Activated T-helper 17 cell treated with anti-CD3 and anti-CD28 coated beads, Interleukin-2, amount 50 U/mL, for 72 hours (primary cell): ENCODE measurements at regions not wholly inside any gene's neighbourhood (a gene's known extent, or its start where the extent isn't known, plus 50 kb on each side); places are given as distances from the start of the nearest gene placed in this dataset.
"Not testable (repeated sequence)": the region's sequence is repeated elsewhere in the genome, so short reads cannot be mapped to it uniquely, and the experiment has no call there.

Experiments
- ATAC-seq: fragments of 150-1000 bp; cut with Tn5 transposase; replicated peaks from 2 replicates; pipeline ENCODE4 v1.10.0; 2021; ENCODE audit warnings: mild to moderate bottlenecking, moderate library complexity
- H3K27ac Mint-ChIP-seq: one replicate; pipeline ENCODE4 v1.8.0; 2022; ENCODE audit warnings: mixed read lengths
- H3K27me3 Mint-ChIP-seq: one replicate; pipeline ENCODE4 v1.8.0; 2022; ENCODE audit warnings: mixed read lengths
- H3K36me3 Mint-ChIP-seq: one replicate; pipeline ENCODE4 v1.8.0; 2022; ENCODE audit warnings: low read depth, mild to moderate bottlenecking, mixed read lengths
- H3K4me1 Mint-ChIP-seq: one replicate; pipeline ENCODE4 v1.8.0; 2022; ENCODE audit warnings: mixed read lengths
- H3K4me3 Mint-ChIP-seq: one replicate; pipeline ENCODE4 v1.8.0; 2022; ENCODE audit warnings: mild to moderate bottlenecking, mixed read lengths
- H3K9me3 Mint-ChIP-seq: one replicate; pipeline ENCODE4 v1.8.0; 2022; ENCODE audit warnings: mixed read lengths

DNA sequence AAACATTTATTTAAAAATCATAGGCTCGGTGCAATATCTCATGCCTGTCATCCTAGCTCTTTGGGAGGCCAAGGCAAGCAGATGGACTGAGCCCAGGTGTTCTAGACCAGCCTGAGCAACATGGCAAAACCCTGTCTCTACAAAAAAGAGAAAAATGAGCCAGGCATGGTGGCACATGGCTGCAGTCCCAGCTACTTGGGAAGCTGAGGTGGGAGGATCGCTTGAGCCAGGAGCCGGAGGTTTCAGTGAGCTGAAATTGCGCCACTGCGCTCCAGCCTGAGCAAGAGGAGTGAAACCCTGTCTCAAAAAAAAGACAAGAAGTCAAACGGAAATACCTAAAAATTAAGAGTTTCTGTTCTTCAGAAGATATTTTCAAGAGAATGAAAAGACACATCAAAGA lies 122.3 kb downstream of the RSL24D1 start:
- Mint-ChIP-seq H3K27me3 (no peaks in the 10 kb centered on the region), H3K27ac (no peak overlapping the region), H3K4me1 (peaks cover 7% of the 10 kb centered on the region), H3K4me3 (no peak overlapping the region), H3K36me3 (no peaks in the 10 kb centered on the region), H3K9me3 (peaks cover 12% of the 10 kb centered on the region)
- ATAC-seq = no peak

DNA sequence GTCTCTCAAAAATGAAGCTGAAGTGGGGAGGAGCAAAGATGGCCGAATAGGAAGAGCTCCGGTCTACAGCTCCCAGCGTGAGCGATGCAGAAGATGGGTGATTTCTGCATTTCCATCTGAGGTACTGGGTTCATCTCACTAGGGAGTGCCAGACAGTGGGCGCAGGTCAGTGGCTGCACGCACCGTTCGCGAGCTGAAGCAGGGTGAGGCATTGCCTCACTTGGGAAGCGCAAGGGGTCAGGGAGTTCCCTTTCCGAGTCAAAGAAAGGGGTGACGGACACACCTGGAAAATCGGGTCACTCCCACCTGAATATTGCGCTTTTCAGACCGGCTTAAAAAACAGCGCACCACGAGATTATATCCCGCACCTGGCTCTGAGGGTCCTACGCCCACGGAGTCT lies 132.8 kb downstream of the RSL24D1 start:
- ATAC-seq, H3K4me3 Mint-ChIP-seq, H3K9me3 Mint-ChIP-seq, H3K27me3 Mint-ChIP-seq, H3K27ac Mint-ChIP-seq, H3K4me1 Mint-ChIP-seq, H3K36me3 Mint-ChIP-seq: not testable (repeated sequence)

DNA sequence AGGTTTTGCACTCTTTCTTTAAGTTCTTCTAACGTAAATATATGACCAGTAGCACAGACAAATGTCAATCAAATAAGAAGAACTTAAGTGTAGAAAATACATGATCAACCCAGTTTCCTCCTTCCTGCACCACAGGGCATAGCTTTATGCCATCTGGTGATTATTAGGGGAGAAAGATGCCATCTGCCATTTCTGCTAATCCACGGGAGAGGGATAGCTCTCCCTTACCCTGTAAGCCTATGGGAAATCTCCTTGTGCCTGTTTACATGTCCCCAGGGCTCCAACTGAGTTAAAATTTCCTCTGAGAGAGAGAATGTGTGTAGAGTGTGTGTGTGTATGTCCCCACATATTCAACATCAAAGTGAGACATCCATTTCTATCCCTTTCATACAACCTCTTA lies 135.9 kb downstream of the RSL24D1 start:
- ATAC-seq = no peak
- Mint-ChIP-seq H3K27me3 (peaks cover 11% of the 10 kb centered on the region), H3K36me3 (no peaks in the 10 kb centered on the region), H3K4me1 (no peaks in the 10 kb centered on the region), H3K4me3 (no peak overlapping the region), H3K9me3 (peaks cover 5% of the 10 kb centered on the region), H3K27ac (no peak overlapping the region)

DNA sequence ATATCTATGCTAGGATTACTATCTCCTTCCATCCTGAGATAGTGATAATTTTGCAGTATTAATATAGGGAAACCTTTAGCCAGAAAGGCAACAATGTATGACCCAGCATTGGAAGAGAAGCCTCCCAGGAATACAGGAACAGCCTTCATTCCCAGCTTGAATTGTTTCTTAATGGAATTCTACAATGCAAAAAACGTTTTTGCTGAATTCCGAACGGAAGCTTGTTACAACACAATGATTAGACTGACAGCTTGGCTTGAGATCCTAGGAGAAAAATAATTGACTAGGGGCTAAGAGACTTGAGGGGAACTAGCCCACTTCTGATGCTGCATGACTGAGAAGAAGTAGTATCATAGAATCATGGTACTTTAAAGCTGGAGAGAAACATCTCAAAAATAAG lies 140.2 kb downstream of the RSL24D1 start:
- Mint-ChIP-seq H3K27me3 (peaks cover 14% of the 10 kb centered on the region), H3K27ac (no peak overlapping the region), H3K4me1 (no peaks in the 10 kb centered on the region), H3K9me3 (no peaks in the 10 kb centered on the region), H3K4me3 (no peak overlapping the region), H3K36me3 (no peaks in the 10 kb centered on the region)
- no peak for ATAC-seq

DNA sequence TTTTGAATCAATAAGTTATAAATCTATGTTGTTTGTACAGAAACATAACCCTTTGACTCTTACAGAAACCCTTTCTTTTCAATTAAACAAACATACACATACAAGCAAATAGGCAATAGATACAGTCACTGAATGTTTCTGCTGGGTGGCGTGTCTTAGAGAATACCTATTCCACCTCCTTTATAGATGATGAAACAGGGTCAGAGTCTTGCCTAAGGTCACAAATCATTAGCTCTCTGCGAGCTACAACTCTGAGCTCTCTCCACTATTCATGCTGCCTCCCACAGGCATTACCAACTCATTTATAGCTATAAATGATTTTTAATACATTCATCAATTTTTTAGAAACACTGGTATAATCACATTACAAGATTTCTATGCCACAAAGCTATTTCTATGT lies 152.6 kb downstream of the RSL24D1 start:
- Mint-ChIP-seq H3K4me1 (no peaks in the 10 kb centered on the region), H3K9me3 (no peaks in the 10 kb centered on the region), H3K4me3 (no peak overlapping the region), H3K27me3 (peaks cover 26% of the 10 kb centered on the region), H3K36me3 (no peaks in the 10 kb centered on the region), H3K27ac (no peak overlapping the region)
- ATAC-seq = no peak

DNA sequence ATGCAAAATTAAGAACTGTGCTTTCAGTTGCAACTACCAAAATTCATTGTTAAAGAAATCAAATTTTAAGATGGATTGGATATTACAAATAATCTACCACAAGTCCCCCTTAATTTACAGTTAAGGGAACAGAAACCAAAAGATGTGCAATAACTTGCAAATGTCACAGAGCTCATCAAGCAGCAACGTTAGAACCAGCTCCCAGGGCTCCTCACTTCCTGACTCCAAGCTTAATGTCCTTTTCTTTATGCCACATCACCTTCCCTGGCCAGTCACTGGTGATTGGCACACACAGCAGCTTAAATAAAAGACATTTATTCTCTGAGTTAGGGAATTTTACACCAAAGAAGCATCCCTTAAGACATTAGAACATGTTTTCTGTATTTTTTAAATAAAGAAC lies 159.7 kb downstream of the RSL24D1 start:
- H3K4me1 Mint-ChIP-seq = no peaks in the 10 kb centered on the region
- H3K36me3 Mint-ChIP-seq = no peaks in the 10 kb centered on the region
- no peaks in the 10 kb centered on the region for H3K9me3 Mint-ChIP-seq
- no peak overlapping the region for H3K27ac Mint-ChIP-seq
- H3K27me3 Mint-ChIP-seq = peaks cover 6% of the 10 kb centered on the region
- no peak for ATAC-seq
- no peak overlapping the region for H3K4me3 Mint-ChIP-seq

DNA sequence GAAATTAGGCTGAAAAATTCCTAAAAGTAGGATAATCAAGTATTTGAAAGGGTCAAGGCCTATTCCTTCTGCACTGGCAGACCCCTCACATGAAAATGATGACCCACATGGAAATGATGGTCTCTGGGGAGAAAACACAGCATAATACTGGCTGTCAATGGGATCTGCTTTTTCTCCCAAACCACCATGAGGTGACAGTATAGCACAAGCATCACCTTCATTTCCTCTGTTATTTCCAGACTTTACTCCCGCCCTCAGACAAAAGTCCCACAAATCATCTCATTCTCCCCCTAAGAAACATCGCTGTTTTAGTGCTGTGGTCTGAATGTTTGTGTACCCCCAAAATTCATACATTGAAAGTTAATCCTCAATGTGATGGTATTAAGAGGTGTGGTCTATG lies 161.0 kb downstream of the RSL24D1 start:
- Mint-ChIP-seq H3K4me1 (no peaks in the 10 kb centered on the region), H3K27ac (no peak overlapping the region), H3K9me3 (no peaks in the 10 kb centered on the region), H3K27me3 (peaks cover 3% of the 10 kb centered on the region), H3K36me3 (no peaks in the 10 kb centered on the region), H3K4me3 (no peak overlapping the region)
- no peak for ATAC-seq

DNA sequence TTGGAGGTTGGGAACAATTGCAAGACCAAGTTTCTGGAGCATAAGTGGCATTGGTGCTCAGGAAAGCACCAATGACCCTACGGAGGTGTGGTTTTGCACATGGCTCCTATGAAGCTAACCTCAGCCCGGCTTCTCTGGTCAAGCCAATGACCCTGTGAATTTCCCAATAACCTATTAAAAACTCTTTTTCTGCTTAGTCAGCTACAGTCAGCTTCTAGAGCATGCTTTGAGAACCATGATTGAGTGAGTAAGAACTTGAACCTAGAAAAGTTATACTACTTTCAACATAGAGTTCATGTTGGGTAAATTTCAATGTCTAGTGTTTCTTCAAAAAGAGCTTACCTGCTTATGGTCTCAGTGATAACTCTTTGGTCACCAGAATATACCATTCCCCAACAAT lies 163.2 kb downstream of the RSL24D1 start:
- Mint-ChIP-seq H3K36me3 (no peaks in the 10 kb centered on the region), H3K27ac (no peak overlapping the region), H3K4me3 (no peak overlapping the region), H3K27me3 (peaks cover 10% of the 10 kb centered on the region), H3K4me1 (no peaks in the 10 kb centered on the region), H3K9me3 (no peaks in the 10 kb centered on the region)
- ATAC-seq = no peak

DNA sequence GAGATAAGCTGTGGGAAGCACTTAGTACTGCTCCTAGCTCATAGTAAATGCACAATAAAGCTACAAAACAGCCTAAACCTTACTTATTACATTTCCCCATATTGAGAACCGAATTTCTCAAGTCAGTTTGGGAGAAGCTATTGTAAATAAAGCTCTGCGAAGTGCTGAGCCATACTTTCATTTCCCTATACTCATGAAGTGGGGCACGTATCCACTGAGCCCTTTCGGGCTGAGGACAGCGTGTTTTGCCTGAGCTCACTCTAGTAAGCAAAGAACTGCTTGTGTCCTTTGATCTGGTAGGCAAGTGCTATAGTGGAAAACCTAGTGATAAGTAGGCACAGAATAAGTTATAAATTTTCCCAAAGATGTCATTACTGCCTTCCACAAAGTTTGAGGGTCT lies 165.0 kb downstream of the RSL24D1 start:
- Mint-ChIP-seq H3K9me3 (no peaks in the 10 kb centered on the region), H3K27ac (no peak overlapping the region)

DNA sequence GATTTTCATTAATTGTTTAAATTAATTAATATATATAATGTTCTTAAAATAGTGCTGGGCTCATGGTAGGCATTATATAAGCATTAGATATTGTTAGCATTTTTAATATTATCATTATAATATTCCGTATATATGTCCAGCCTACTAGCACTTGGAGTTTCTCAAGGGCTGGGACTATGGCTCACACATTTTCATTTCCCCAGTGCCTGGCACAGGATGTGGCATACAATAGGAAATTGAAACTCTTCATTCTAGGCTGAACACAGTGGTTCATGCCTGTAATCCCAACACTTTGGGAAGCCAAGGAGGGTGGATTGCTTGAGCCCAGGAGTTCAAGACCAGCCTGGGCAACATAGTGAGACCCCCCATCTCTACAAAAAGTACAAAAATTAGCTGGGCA lies 170.4 kb downstream of the RSL24D1 start:
- Mint-ChIP-seq H3K9me3 (no peaks in the 10 kb centered on the region), H3K36me3 (no peaks in the 10 kb centered on the region), H3K27me3 (peaks cover 30% of the 10 kb centered on the region), H3K4me3 (no peak overlapping the region), H3K27ac (no peak overlapping the region), H3K4me1 (no peaks in the 10 kb centered on the region)
- no peak for ATAC-seq

More for the DNA sequence above, 165.0 kb downstream of the RSL24D1 start:
- ATAC-seq = no peak
- H3K27me3 Mint-ChIP-seq = peaks cover 17% of the 10 kb centered on the region
- H3K4me1 Mint-ChIP-seq = no peaks in the 10 kb centered on the region
- H3K36me3 Mint-ChIP-seq = no peaks in the 10 kb centered on the region
- H3K4me3 Mint-ChIP-seq = no peak overlapping the region

DNA sequence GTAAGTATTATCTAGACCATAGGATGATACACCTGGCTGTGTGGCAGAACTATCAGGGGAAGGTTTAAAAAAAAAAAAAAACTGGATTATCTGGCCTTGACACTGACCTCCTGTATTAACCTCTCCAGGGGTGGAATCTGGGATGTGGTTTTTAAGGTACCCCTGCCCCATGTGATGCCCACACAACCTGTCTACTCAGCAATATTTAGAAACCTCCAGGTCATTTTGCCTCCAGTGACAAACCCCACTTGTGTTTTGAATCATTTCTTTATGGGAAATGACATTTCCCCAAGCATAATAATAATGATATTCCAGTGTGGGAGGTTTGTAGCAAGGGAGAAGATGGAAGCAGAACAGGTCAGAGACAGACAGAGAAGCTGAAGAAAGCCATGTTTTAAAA lies 179.1 kb downstream of the RSL24D1 start:
- no peak for ATAC-seq
- H3K4me3 Mint-ChIP-seq = no peak overlapping the region
- no peaks in the 10 kb centered on the region for H3K9me3 Mint-ChIP-seq
- H3K36me3 Mint-ChIP-seq = no peaks in the 10 kb centered on the region
- peaks cover 19% of the 10 kb centered on the region for H3K27me3 Mint-ChIP-seq
- no peaks in the 10 kb centered on the region for H3K4me1 Mint-ChIP-seq
- H3K27ac Mint-ChIP-seq = no peak overlapping the region

DNA sequence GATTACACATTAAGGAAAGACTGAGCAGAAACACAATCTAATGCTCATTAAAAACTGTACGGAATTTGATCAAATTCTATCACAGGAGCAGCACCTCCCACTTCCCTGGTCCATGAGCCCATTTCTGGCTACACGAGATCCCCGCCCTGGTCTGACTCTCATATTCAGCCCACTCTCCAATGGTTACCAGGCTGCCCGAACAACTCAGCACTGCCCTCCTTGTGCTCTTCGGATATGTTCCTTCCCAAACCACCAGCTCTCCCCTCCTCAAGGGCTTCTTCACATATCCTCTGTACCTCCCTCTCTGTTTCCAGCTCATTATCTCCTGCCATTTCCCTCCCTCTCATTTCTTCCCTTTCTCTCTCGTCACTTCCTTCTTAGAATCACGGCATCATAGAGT lies 180.5 kb downstream of the RSL24D1 start:
- Mint-ChIP-seq H3K27ac (no peak overlapping the region), H3K36me3 (no peaks in the 10 kb centered on the region), H3K9me3 (no peaks in the 10 kb centered on the region), H3K4me3 (no peak overlapping the region), H3K4me1 (no peaks in the 10 kb centered on the region), H3K27me3 (peaks cover 19% of the 10 kb centered on the region)
- ATAC-seq = no peak

DNA sequence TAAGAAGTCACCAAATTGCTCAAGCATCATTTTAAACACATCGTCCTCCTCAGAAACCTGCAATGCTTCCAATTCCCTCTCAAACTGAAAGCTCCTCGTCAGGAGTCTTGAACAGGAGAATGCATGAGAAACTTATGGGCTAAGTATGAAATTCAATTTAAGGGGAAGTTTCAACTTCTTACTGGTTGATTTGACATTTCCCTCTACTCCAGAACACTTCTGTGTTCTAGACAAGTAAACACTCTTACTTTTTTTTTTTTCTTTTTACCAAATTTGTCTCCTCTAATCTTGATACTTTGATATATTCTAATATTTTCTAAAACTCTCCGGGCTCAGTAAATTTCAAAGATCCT lies 181.7 kb downstream of the RSL24D1 start:
- Mint-ChIP-seq H3K27ac (no peak overlapping the region), H3K9me3 (no peaks in the 10 kb centered on the region), H3K4me1 (no peaks in the 10 kb centered on the region), H3K36me3 (no peaks in the 10 kb centered on the region), H3K27me3 (peaks cover 19% of the 10 kb centered on the region), H3K4me3 (no peak overlapping the region)
- no peak for ATAC-seq

DNA sequence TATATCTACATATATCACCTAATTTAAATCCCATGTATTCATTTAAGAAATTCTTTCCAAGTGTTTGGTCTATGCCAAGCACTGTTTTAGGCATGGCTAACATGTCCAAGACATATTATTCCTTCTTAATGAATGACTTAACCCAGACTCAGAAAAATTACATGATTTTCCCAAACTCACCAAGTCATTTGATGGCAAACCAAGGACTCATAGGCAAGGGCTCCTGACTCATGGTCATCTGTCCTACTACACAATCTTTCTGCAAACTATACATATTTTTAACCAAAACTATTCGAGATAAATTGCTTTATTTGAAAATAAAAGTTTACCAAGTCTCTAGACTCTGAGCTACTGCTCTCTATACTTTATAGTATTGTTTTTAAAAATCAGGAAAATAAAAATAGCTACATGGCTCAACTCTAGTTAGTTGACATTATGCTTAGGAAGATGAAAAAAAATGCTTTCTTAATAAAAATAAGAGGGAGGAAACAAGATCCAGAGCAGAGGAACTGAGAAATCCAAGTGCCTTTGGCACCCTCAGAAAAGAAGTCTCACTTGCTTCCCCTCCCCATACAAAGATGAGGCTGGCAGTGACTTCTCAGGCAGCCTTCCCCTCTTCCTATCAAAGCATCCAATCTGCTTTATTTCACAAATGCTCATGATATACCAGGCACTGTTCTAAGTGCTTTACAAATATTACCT lies 182.2 kb downstream of the RSL24D1 start:
- no peak overlapping the region for H3K27ac Mint-ChIP-seq
- no peak for ATAC-seq
- peaks cover 19% of the 10 kb centered on the region for H3K27me3 Mint-ChIP-seq

DNA sequence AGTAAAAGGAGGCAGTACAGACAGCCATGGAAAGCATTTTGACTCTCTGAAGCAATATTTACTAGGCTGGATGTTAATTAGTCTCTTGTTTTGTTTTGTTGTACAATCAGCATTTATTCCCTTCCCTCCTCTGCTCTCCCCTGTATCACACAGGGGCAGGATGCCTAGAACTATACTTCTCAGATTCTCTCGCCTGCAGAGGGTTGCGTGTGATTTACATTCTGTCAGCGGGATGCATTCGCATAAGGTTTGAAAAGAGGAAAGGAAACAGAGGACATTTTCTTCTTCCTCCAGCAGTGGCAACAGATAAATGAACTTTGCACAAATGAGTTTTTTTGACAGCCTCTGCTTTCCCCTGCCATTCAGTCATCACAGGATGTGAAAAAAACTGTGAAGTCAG lies 188.3 kb downstream of the RSL24D1 start:
- no peak for ATAC-seq
- Mint-ChIP-seq H3K27ac (no peak overlapping the region), H3K9me3 (no peaks in the 10 kb centered on the region), H3K36me3 (no peaks in the 10 kb centered on the region), H3K27me3 (no peaks in the 10 kb centered on the region), H3K4me3 (no peak overlapping the region), H3K4me1 (no peaks in the 10 kb centered on the region)

More for the DNA sequence above, 182.2 kb downstream of the RSL24D1 start:
- no peaks in the 10 kb centered on the region for H3K36me3 Mint-ChIP-seq
- H3K4me3 Mint-ChIP-seq = no peak overlapping the region
- no peaks in the 10 kb centered on the region for H3K4me1 Mint-ChIP-seq
- H3K9me3 Mint-ChIP-seq = no peaks in the 10 kb centered on the region

DNA sequence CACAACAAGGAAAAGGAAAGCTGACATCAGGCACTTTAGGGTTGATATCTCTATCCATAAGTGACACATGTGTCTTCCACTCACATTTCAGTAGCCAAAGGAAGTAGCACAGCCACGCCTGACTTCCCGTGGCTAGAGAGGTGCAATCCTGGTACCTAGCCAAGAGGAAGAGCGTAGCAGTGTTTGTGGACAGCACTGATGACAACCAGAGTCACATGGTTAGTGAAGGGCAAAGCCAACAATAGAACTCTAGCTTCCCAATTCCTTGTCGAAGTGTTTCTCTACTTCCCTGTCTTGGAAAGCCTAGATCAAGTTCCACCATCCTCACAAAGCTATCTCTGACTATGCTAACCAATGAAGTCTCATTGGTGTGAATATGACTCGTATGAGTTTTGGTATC lies 189.2 kb downstream of the RSL24D1 start:
- Mint-ChIP-seq H3K4me1 (no peaks in the 10 kb centered on the region), H3K9me3 (no peaks in the 10 kb centered on the region), H3K27me3 (no peaks in the 10 kb centered on the region), H3K36me3 (no peaks in the 10 kb centered on the region), H3K4me3 (no peak overlapping the region), H3K27ac (no peak overlapping the region)
- no peak for ATAC-seq
